ENCODE measurements at regions not wholly inside any gene's neighbourhood (a gene's known extent, or its start where the extent isn't known, plus 50 kb on each side); places are given as distances from the start of the nearest gene placed in this dataset.

GRCh38 chr10:130707389-130707979, 571.3 kb downstream of the GLRX3 start:
- no peak for DNase-seq

- DNase-seq: no peak
Observed at GRCh38 chr10:130708465-130709070, 572.4 kb downstream of the GLRX3 start.

- no peak for DNase-seq
Observed at GRCh38 chr10:130709415-130709814, 573.2 kb downstream of the GLRX3 start.

DNA sequence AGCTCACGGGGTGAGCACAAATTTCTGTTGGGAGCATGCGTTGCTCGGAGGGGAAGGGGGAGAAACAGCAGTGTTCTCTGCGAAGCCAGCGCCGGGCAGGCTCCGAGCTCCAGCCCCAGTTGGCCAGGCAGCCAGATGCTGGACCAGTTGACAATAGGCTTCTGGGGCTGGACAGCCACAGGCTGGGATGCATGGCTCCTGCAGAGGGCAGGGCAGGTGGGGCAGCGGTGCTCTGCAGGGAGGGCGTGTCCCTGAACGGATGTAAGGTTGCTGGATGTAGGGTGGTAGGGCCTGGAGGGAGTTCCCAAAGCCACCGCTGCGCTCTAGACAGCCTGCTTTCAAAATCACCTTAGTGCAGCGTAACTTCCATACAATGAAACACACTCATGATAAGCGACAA, 574.9 kb downstream of the GLRX3 start:
- no peak for DNase-seq

DNA sequence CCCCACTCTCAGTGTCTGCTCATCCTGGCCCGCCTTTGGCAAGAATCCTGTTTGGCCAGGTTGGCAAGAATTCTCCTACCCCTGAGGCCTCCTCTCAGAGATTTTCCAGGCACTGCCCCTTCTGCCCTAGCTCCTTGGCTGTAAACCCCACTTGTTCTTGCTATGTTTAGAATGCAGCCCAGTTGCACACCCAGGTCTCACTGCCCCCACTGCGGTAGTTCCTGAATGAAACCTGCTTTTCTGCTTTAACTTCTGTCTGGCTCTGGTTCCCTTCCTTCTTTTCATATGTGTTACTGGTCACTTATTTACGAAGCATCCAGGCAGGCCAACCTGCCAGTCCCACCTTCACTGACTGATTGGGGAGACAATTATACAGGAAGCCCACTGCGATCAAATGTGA, 576.9 kb downstream of the GLRX3 start:
- DNase-seq: no peak

GRCh38 chr10:130713731-130714130, 577.5 kb downstream of the GLRX3 start:
- no peak for DNase-seq

DNA sequence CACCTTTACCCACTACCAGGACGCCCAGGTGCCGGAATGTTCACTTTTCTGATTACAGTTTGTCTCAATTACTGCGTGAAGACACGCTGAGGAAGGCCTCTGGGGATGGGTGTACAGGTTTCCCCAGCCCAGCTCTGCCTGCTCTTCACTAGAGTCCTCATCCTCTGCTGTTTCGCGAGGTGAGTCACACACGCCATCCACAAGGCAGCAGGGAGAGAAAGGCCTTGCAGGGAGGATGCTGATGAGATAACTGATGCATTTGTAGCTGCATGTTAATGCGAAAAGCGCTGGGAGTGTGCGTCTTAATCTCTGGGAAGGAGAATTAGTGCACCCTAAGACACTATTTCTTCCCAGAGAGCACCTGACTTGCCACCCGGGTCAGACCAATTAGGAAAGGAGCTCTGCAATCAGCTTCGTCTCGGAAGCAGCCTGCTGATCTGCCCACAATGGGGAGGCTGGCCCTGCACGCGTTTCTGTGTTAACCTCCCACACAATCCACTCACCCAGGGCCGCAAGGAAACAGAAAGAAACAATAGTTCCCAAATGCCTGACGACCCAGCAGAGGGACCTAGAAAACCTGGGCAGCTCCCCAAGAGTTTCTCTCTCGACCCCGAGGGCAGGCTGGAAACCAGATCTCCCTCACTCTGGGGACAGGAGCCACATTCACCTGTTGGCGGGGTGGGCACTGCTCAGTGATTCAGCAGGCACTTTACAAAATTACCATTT, 578.7 kb downstream of the GLRX3 start:
- no peak for DNase-seq

DNA sequence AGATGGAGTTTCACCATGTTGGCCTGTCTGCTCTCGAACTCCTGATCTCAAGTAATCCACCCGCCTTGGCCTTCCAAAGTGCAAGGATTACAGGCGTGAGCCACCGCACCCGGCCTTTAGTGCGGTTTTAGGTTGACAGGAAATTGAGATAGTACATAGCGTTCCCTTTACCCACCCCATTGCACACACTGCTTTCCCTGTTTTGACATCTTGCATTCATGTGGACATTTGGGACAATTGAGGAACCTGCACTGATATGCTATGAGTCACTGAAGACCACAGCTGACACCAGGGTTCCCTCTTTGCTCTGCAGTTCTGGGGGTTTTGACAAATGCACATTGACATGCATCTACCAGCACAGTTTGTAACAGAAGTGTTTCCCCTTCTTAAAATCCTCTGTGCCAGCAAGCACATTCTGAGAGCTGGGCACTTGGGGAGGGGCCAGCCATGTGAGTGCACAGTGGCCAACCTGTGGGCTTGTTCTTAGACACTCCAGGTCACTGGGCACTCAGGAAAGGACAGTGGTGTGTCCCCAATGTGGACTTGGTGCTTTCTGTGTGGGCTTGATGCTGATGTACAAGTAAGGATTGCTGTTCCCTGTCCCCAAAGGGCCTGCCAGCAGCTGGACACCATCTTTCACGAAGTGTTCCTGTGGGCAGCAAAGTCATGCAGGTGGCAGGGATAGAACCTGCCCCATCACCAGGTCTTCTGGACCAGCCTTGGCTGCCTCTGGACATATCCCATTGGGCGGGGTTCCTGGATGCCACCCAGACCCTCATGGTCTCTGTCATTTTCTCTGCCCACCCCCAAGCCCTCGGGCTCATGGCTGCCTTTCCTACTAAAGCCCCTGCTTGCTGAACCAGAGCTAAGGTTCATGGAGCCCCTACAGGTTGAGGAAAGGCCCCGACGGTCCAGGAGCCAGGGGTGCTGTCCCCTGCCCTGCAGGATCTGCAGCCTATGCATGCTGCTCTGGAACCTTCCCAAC, 579.8 kb downstream of the GLRX3 start:
- peak in 2 of 3 donors; percentile 32 to 62 for DNase-seq

DNA sequence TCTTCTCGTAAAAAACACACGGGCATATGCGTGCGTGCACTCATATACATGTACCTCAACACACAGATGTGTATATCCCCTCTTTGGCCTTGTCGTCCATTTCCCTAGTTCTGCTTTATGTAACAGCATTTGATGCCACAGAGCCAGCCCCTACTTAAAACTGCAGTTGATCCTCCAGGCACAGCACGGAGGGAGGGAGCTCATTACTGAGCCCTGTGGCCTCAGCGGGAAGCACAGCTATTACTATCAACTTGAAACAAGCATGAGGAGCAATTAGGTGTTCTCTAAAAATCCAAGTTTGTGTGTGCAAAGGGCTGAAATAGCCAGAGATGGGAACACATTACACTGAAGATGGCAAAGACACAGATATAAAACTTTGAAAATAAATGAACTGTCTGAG, 580.9 kb downstream of the GLRX3 start:
- DNase-seq: no peak

GRCh38 chr10:130718744-130719447, 582.7 kb downstream of the GLRX3 start:
- DNase-seq: peak; percentile 8 to 44 (median 35)

DNA sequence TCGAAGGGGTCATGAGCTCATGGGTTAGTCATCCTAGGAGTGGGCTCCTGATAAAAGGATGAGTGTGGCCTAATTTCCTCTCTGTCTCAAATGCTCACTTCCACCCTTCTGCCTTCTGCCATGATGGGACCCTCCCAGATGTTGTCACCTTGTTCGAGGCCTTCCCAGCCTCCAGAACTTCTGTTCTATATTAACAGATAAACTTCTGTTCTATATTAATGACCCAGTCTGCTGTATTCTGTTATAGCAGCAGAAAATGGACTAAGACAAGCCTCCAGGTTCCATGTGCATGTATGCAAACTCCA, 583.2 kb downstream of the GLRX3 start:
- DNase-seq: no peak

- peak in 1 of 3 donors; percentile 14 for DNase-seq
Observed at GRCh38 chr10:130720235-130720634, 584.0 kb downstream of the GLRX3 start.

DNA sequence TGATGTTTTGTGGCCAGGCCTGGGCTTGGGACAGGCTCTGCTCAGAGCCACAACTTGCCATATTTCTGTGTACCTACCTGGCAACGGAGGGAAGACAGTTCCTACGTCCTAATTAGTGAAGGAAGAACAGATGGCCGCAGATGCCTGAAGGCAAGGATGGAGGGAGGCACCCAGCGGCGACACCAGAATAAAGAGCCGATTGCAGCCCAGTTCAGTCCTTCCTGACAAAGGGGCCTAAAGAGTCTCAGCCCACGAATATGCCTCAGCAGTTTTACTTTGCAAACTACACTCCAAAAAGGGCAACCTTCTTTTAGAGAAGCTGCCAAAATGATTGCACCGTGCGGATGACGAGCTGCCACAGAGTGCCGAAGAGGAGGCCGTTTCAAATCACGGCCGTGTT, 585.8 kb downstream of the GLRX3 start:
- DNase-seq: no peak

DNA sequence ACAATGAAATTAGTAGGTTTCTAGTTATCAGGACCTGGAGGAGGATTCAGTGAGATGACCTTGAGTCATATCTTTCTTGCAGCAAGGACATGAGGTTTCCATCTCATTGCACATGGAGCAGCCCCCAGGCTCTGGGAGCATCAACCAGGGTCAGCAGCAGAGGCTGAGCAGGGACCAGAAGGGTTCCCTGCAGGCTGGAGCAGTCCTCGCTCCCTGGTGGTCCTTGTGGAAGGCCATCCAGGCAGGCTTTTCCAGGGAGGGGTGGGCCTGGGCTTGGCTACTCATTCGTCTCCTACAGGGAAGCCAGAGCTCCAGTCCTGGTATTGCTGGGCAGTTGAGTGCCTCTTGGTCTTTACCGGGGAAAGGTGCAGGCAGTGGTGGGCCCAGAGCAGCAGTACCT, 587.5 kb downstream of the GLRX3 start:
- DNase-seq: no peak

- DNase-seq: no peak
Observed at GRCh38 chr10:130725474-130725970, 586.0 kb downstream of the TCERG1L start.

- no peak for DNase-seq
Observed at GRCh38 chr10:130726996-130727725, 584.4 kb downstream of the TCERG1L start.

- DNase-seq: no peak
Observed at GRCh38 chr10:130727766-130728490, 583.6 kb downstream of the TCERG1L start.

DNA sequence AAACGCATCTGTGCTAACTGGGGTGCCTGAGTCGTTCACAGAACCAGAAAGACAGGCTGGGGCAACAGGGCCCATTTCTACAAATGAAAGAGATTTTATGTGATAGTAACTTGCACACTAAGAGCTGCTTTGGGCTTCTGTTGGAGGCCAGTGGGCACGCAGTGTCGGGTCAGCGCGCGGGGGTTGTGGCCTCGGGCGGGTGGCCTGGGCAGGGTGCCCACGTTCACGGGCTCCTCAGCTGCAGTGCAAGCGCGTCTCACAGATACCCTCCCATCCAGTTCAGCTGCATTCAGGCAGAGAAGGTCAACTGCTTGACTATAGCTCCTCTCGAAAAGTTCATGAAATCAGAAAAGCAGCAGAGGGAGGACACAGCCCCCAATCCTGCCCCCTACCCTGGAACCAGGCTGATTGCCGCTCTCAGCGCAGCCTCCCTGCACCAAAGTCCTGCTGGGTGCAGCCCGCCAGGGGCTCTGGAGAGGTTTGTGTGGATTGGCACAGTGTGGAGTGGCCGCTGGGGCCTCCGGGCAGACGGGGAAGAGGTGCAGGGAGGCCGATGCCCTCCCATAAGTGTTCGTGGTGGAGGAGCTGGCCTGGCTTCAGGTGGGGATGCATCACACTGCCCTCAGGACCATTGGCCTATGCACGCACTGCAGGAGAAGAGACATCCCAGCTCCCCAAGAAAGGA, 582.8 kb downstream of the TCERG1L start:
- DNase-seq: no peak

DNA sequence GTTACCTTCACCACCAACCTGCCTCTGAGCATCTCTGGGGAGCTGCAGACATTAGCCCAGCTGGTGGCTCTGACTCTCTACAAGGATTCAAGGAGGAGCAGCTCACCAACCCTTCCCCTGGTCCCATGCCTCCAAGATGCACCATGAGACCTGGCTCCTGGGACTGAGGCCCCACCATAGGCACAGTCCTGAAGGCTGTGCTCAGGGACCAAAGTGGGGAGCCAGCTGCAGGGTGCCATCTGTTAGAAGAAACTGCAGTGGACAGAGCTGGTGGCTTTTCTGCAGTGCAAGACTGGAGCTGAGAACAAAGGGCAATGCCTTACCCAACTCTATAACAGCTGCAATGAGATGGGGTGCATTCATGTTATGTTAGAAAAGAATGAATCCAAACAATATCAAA, 581.6 kb downstream of the TCERG1L start:
- DNase-seq: no peak

- DNase-seq: no peak
Observed at GRCh38 chr10:130737186-130737585, 574.3 kb downstream of the TCERG1L start.

Measured in suppressor macrophage treated with lipopolysaccharide for 1 hour (primary cell).